NOMO-1 (cell line): ENCODE measurements at regions not wholly inside any gene's neighbourhood (a gene's known extent, or its start where the extent isn't known, plus 50 kb on each side); places are given as distances from the start of the nearest gene placed in this dataset.

ENCODE experiments used
- DNase-seq, 2 experiments: peaks; one replicate each; lab custom pipeline; 2025; ENCODE audit not compliant: unreplicated experiment in 2 of 2; lab: John Stamatoyannopoulos, UW

DNA sequence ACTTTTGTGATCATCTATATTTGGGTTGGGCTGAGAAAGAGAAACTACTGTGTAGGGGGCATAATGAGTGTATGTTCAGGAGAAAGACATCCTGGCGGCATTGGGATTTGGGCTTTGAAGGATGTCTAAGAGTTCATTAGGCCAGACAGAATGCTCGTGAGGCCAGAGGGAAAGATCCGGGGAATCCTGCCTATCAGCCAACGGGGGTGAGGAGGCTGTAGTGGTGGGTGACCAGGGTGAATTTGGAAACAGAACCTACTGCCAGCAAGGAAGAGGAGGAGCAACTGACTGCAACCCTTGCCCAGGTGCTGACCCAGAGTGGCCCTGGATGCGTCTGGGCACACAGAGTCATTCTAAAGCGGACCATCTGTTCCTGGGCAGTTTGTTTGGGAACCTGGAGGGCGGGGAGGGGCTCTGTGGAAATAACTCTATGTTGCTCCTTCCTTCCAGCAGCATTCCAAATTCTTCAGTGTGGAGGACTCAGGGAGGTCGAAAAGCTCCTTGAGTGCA is 56.9 kb upstream of the ECE1 start:
- no peak for DNase-seq

DNA sequence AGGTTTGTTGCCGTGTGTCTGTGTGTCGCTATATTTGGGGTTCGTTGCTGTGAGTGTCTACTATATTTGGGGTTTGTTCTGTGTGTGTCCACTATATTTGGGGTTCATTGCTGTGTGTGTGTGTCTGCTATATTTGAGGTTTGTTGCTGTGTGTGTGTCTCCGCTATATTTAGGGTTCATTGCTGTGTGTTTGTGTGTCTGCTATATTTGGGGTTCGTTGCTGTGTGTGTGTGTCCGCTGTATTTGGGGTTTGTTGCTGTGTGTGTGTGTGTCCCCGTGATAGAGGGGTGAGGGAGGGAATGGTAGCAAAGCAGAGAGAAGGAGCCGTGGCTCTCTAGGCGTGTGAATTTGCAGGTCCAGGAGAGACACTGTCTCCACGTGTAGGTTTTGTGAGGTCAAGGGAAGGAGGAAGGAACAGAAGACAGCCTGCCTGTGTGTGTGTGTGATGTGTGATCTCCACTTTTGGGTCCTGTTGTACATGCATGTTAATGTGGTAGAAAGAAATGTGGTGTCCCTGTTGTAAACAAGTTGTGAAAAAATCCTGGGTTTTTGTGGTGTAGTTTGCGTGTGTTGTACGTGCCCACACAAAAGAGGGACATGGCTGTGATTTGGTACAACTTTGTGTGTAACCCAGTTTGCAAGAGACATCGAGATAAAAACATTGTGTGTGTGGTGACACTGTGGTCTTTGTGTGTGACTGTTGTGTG is 56.3 kb upstream of the ECE1 start:
- DNase-seq, result no peak

DNA sequence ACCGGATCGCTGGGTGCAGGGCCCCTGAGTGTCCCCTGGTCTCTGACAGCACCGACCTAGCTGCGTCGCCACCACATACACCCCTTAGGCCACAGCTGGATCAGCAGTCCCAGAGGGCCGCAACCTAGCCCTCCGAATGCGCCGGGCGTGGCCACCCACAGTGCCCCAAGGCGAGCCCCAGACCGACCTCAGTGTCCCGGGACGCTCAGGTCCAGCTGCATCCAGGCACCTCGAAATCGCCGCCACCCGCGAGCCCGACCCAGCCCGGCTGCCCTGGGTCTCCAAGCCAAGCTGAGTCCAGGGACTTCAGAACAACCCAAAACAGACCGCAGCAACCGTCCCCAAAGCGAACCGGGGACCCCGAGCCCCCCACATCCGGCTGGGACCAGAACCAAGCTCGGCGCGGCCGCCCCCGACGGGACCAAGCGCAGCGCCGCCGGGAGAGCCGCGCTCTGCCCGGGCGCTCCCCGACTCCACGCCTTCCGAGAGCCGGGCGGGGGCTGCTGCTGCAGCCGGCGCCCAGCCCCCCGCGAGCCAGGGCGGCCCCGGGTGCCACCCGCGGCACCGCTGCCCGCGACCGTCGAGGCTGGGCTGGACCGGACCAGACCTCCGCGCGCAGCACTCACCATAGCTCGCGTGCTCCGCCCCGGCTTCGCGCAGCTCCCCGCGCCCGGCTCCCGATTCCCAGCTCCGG is 54.6 kb upstream of the ECE1 start:
- DNase-seq, result no peak

DNA sequence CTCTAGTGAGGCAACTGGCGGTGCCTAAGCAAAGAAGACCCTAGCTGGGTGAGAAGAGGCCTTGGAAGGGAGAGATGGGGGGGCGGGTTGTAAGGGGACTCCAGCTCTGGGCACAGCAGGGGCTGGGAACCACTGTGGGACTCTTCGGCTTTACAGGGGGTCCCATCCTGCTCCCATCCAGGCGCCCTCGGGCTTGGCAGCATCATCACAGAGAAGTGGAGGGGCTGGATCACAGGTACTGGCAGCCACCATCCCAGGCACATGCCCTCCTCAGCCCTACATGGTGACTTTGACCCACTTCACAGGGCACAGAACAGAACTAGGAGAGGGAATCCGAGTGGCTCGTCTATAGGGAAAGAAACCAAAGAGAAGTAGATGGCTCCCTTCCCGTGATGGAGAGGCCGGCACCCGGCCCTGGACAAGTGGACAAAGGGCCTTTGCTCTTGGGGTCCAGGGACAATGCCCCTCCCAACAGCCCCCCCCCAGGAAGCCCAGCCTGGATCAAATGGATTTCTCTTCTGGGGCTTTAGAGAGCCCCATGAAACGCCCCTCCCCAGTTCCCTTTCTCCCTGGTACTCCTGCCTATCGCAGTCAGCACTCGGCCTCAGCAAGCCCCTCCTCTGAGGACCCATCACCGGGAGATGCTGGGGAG is 54.0 kb upstream of the ECE1 start:
- DNase-seq, result no peak

DNA sequence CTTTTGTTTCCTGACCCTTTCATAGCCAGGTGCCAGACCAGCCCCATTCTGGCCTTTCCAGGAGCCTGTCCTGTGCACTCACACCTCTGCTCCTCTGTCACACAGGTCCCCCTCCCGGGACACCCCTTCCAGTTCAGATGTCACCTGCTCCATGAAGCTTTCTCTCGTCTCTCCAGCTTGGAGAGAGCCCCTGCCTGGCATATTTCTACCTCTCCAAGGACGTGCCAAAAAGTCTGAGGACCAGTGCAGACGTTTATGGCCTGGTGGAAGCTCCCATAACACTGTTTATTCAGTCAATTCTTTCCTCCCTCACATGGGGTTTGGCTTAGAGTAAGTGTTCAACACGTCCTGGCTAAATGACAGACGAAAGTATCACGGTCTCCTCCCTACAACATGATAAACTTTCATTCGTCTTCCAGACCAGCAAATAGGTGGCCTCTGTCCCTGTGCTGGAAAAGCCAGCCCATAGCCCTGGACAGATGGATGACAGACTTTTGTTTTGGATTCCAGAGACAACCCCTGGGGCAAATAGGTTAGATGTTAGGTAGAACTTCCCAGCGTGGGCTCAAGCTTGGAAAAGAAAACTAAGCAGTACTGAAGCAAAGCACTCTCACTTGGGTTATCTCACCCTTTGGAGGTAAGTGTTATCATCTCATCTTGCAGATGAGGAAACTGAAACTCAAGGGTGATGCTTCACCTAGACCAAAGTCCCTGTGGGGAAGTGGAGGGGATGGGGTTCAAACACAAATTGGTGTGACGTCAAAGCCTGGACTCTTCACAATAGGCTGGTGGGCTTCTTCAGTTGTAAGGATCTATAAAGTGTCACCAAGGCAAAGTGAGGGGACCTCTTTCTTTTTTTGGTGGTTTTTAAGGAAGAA is 52.9 kb upstream of the ECE1 start:
- no peak for DNase-seq

DNA sequence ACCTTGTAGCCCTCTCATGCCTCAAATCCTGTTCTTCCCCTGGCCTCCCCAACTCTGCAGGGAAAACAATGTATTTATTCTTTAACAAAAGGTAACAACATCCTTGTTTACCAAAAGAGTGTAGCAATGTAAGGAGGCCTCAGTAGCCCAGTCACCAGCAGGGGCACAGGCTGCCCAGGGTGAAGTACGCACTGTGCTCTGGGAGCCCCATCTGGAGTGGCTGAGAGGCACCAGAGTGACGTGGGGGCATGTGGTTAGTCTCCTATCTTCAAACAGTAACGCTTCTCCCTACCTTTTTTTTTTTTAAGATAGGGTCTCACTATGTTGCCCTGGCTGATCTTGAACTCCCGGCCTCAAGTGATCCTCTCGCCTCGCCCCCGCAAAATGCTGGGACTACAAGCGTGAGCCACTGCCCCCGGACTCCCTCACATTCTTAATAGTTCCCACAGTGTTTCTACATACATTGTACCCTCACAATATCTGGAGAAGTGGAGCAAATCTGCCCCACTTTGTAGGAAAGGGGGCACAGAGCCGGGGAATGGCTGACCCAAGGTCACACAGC is 51.3 kb upstream of the ECE1 start:
- DNase-seq, result no peak

DNA sequence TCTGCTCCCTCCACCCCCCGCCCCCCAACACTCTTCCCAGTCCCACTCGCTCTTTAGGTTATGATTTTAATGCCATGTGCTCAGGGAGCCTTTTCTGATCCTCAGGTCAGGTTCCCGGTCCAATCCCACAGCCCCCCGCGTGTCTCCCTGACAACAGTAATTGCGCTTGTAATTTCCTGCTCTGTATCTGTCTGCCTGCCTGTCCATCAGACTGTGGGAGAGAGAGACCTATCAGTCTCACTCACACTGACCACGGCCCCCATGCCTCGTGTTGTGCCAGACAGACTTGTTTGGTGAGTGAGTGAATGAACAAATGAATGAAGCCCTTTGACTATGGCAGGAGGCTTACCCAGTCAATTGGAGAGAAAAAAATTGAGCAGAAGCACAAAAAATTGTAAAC is 50.8 kb upstream of the ECE1 start:
- DNase-seq, result no peak

DNA sequence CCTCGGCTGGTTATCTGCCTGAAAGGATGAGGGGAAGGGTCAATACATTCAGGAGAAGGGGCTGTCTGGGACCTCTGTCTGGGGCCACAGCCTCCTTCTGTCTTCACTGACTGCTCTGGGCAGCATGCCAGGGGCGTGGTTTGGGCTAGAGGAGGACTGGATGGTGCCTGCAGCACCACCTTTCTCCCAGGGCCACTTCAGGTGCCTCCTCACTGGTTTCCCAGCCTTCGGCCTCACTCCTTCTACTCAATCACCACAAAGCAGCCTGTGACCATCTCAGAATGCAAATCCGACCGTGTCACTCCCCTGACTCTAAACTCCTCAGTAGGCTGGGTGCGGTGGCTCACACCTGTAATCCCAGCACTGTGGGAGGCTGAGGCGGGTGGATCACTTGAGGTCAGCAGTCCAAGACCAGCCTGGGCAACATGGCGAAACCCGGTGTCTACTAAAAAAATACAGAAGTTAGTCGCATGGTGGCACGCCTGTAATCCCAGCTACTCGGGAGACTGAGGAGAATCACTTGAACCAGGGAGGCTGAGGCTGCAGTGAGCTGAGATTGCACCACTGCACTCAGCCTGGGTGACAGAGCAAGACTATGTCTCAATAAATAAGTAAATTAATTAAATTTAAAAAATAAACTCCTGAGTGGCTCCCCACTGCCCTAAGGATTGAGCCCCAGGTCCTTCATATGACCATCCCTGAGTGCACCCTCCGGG is 50.1 kb upstream of the ECE1 start:
- DNase-seq, result no peak
